ENCODE measurements at regions not wholly inside any gene's neighbourhood (a gene's known extent, or its start where the extent isn't known, plus 50 kb on each side); places are given as distances from the start of the nearest gene placed in this dataset.

DNA sequence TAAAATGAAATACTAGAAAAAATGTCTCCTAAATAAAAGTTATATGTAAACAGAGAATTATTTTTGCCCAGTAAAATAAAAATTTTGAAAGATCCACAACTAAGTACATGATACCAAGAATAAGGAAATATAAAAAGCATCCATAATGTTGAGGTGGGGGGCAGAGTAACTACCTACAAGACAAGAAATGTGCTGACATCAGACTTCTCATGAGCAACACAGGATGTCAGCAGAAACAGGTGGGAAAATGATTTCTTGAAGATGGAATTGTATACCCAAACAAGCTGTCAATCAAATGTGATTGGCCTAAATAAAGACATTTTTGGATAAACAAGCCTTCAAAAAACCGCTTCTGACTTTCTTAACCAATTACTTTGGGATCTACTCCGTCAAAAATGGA is 143.9 kb upstream of the LIPC start:
- H3K9ac ChIP-seq, result no peak overlapping the region
- no peak overlapping the region for H3K27ac ChIP-seq
- H4K20me1 ChIP-seq (ENCODE audit: insufficient read depth), result no peaks in the 10 kb centered on the region
- TF ChIP-seq, protein P1, sequence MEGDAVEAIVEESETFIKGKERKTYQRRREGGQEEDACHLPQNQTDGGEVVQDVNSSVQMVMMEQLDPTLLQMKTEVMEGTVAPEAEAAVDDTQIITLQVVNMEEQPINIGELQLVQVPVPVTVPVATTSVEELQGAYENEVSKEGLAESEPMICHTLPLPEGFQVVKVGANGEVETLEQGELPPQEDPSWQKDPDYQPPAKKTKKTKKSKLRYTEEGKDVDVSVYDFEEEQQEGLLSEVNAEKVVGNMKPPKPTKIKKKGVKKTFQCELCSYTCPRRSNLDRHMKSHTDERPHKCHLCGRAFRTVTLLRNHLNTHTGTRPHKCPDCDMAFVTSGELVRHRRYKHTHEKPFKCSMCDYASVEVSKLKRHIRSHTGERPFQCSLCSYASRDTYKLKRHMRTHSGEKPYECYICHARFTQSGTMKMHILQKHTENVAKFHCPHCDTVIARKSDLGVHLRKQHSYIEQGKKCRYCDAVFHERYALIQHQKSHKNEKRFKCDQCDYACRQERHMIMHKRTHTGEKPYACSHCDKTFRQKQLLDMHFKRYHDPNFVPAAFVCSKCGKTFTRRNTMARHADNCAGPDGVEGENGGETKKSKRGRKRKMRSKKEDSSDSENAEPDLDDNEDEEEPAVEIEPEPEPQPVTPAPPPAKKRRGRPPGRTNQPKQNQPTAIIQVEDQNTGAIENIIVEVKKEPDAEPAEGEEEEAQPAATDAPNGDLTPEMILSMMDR (conservative IDR thresholded peaks at IDR 0.05; ENCODE audit: low read depth, low read length), result no peak
- no peak overlapping the region for H2AFZ ChIP-seq (ENCODE audit: low read depth)
- H3K4me3 ChIP-seq (IDR thresholded peaks at IDR 0.05; ENCODE audit: insufficient read depth, low read depth, low read length), result no peak overlapping the region
- H3K36me3 ChIP-seq (ENCODE audit: insufficient read depth), result no peaks in the 10 kb centered on the region
- H3K79me2 ChIP-seq (ENCODE audit: insufficient read depth, low read depth), result no peaks in the 10 kb centered on the region
- peaks cover 5% of the 10 kb centered on the region for H3K4me1 ChIP-seq (ENCODE audit: low read depth, poor library complexity, severe bottlenecking)
- no peaks in the 10 kb centered on the region for H3K27me3 ChIP-seq (ENCODE audit: insufficient read depth, low read depth)
- no peak overlapping the region for H3K4me2 ChIP-seq

DNA sequence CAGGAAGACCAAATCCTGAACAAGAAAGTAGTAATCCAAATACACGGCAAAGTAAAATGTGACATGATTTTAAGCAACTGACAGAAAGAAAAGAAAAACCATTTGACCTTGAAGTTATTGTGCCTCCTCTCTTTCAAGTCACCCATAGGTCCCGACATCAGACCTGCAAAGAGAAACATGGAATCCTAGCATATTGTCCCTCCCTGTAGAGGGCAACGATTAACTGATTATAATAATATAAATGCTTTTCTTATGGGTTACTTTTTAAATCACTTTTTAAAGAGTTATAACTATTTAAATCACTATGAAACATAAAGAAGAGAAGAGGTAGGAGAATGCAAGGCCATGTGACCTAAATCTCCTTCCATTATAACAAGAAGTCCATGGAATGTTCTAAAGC is 143.2 kb upstream of the LIPC start:
- Histone ChIP-seq H3K4me1 (ENCODE audit: low read depth, poor library complexity, severe bottlenecking) (peaks cover 12% of the 10 kb centered on the region), H3K79me2 (ENCODE audit: insufficient read depth, low read depth) (no peaks in the 10 kb centered on the region)
- TF ChIP-seq, protein P1 (conservative IDR thresholded peaks at IDR 0.05; ENCODE audit: low read depth, low read length), result no peak

DNA sequence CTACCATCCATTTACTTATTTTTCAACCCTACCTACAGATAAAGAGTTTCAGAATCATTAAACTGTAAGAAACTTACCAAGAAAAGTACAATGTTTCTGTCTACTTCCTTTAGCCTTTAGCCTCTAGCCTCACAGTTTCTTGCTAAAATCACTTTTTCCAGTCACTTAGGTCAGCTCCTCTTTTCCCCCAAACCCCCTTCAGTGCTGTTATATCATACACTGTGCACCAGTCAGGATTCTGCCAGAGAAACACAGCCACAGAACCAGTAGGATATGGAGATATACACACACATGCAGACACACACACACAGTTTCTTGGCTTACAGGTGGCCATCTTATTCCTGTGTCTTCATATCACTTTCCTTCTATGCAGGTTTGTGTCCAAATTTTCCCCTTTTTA is 139.9 kb upstream of the LIPC start:
- no peak overlapping the region for H3K27ac ChIP-seq
- H3K27me3 ChIP-seq (ENCODE audit: insufficient read depth, low read depth), result no peaks in the 10 kb centered on the region
- no peak overlapping the region for H3K4me3 ChIP-seq (IDR thresholded peaks at IDR 0.05; ENCODE audit: insufficient read depth, low read depth, low read length)
- H3K4me2 ChIP-seq, result no peak overlapping the region
- TF ChIP-seq, protein P1 (conservative IDR thresholded peaks at IDR 0.05; ENCODE audit: low read depth, low read length), result no peak
- no peak overlapping the region for H2AFZ ChIP-seq (ENCODE audit: low read depth)
- no peaks in the 10 kb centered on the region for H4K20me1 ChIP-seq (ENCODE audit: insufficient read depth)
- H3K4me1 ChIP-seq (ENCODE audit: low read depth, poor library complexity, severe bottlenecking), result peaks cover 18% of the 10 kb centered on the region
- H3K79me2 ChIP-seq (ENCODE audit: insufficient read depth, low read depth), result no peaks in the 10 kb centered on the region
- no peak overlapping the region for H3K9ac ChIP-seq
- H3K36me3 ChIP-seq (ENCODE audit: insufficient read depth), result no peaks in the 10 kb centered on the region

More for the DNA sequence above, 143.2 kb upstream of the LIPC start:
- no peaks in the 10 kb centered on the region for H3K36me3 ChIP-seq (ENCODE audit: insufficient read depth)
- no peak overlapping the region for H3K4me2 ChIP-seq
- H4K20me1 ChIP-seq (ENCODE audit: insufficient read depth), result no peaks in the 10 kb centered on the region
- no peaks in the 10 kb centered on the region for H3K27me3 ChIP-seq (ENCODE audit: insufficient read depth, low read depth)
- no peak overlapping the region for H3K27ac ChIP-seq
- H3K4me3 ChIP-seq (IDR thresholded peaks at IDR 0.05; ENCODE audit: insufficient read depth, low read depth, low read length), result no peak overlapping the region
- H2AFZ ChIP-seq (ENCODE audit: low read depth), result no peak overlapping the region
- no peak overlapping the region for H3K9ac ChIP-seq

DNA sequence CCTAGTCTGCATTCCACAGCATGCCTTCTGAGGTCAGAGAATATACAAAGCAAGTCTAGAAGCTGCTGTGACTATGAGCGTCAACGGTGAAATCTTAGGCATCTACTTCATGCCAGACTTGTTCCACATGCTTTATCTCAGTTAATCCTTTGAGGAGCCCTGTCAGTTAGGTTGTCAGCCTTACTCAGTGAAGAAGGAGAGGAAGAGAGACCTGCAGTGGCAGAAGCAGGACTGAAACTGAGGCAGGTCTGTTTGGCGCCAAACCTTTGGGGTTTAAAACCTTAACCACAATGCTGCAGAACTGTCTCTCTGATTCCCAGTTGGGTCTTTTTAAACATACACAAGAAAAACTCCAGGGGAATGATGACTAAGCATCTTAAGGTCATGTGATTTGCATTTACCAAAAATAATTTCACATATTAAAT is 139.0 kb upstream of the LIPC start:
- TF ChIP-seq, protein P1 (conservative IDR thresholded peaks at IDR 0.05; ENCODE audit: low read depth, low read length), result no peak
- Histone ChIP-seq H3K4me2 (no peak overlapping the region), H3K36me3 (ENCODE audit: insufficient read depth) (no peaks in the 10 kb centered on the region), H4K20me1 (ENCODE audit: insufficient read depth) (no peaks in the 10 kb centered on the region), H2AFZ (ENCODE audit: low read depth) (no peak overlapping the region), H3K79me2 (ENCODE audit: insufficient read depth, low read depth) (no peaks in the 10 kb centered on the region), H3K27me3 (ENCODE audit: insufficient read depth, low read depth) (no peaks in the 10 kb centered on the region), H3K9ac (no peak overlapping the region), H3K4me3 (IDR thresholded peaks at IDR 0.05; ENCODE audit: insufficient read depth, low read depth, low read length) (no peak overlapping the region), H3K27ac (no peak overlapping the region; the same call in 1 of the 2 replicates), H3K4me1 (ENCODE audit: low read depth, poor library complexity, severe bottlenecking) (peaks cover 23% of the 10 kb centered on the region)
